HG02970 (cell line): ENCODE measurements at regions not wholly inside any gene's neighbourhood (a gene's known extent, or its start where the extent isn't known, plus 50 kb on each side); places are given as distances from the start of the nearest gene placed in this dataset.
A peak's percentile ranks its signal among the peaks of the same experiment; 100 is the strongest.

Experiments used
- ATAC-seq: cut with Tn5 transposase; IDR thresholded peaks from one replicate; pipeline ENCODE4 v1.9.1; 2021; ENCODE audit warnings: mild to moderate bottlenecking, moderate library complexity, moderate number of reproducible peaks; ENCODE audit not compliant: unreplicated experiment, low FRiP score

- ATAC-seq = no peak
Measured at GRCh38 chrX:15191830-15192229, 78.1 kb downstream of the ASB9 start.

- ATAC-seq = no peak
Measured at GRCh38 chrX:15188039-15188438, 81.8 kb downstream of the ASB9 start.

GRCh38 chrX:15177316-15177715 is 92.6 kb downstream of the ASB9 start:
- no peak for ATAC-seq

GRCh38 chrX:15173411-15173810 is 96.5 kb downstream of the ASB9 start:
- ATAC-seq = no peak

GRCh38 chrX:15170927-15171326 is 99.0 kb downstream of the ASB9 start:
- ATAC-seq = no peak

- no peak for ATAC-seq
Measured at GRCh38 chrX:15167826-15168225, 102.1 kb downstream of the ASB9 start.

GRCh38 chrX:15165832-15166231 is 104.1 kb downstream of the ASB9 start:
- ATAC-seq = no peak

GRCh38 chrX:15163131-15163530 is 106.8 kb downstream of the ASB9 start:
- no peak for ATAC-seq

- ATAC-seq = no peak
Measured at GRCh38 chrX:15160558-15161095, 109.3 kb downstream of the ASB9 start.

GRCh38 chrX:15158736-15159406 is 111.0 kb downstream of the ASB9 start:
- ATAC-seq = peak; percentile 43

GRCh38 chrX:15158350-15158735 is 111.5 kb downstream of the ASB9 start:
- ATAC-seq = no peak

- ATAC-seq = no peak
Measured at GRCh38 chrX:15157624-15158023, 112.3 kb downstream of the ASB9 start.

GRCh38 chrX:15151267-15152186 is 118.4 kb downstream of the ASB9 start:
- ATAC-seq = no peak

- no peak for ATAC-seq
Measured at GRCh38 chrX:15150586-15150985, 119.3 kb downstream of the ASB9 start.

- ATAC-seq = no peak
Measured at GRCh38 chrX:15146515-15146914, 123.4 kb downstream of the ASB9 start.

- ATAC-seq = no peak
Measured at GRCh38 chrX:15143825-15144121, 126.1 kb downstream of the ASB9 start.

GRCh38 chrX:15143050-15143824 is 126.6 kb downstream of the ASB9 start:
- ATAC-seq = peak; percentile 72

GRCh38 chrX:15142084-15142715 is 127.7 kb downstream of the ASB9 start:
- ATAC-seq = no peak

GRCh38 chrX:15136795-15137194 is 133.1 kb downstream of the ASB9 start:
- ATAC-seq = no peak

GRCh38 chrX:15129412-15129811 is 140.5 kb downstream of the ASB9 start:
- no peak for ATAC-seq
